Naive thymus-derived CD4-positive, alpha-beta T cell (primary cell): ENCODE measurements at regions not wholly inside any gene's neighbourhood (a gene's known extent, or its start where the extent isn't known, plus 50 kb on each side); places are given as distances from the start of the nearest gene placed in this dataset.

ENCODE experiments used
- ATAC-seq: fragments of 150-1000 bp; cut with Tn5 transposase; 2 replicates; pipeline ENCODE4 v1.10.0; 2021; ENCODE audit warnings: mild to moderate bottlenecking, moderate library complexity
- CTCF ChIA-PET: fragments of 350-600 bp; sonication (Branson Sonifier 250); formaldehyde crosslinking; loops from one replicate; lab custom pipeline; 2021; ENCODE audit warnings: antibody characterized with exemption; lab: Charles Lee
- POLR2A ChIA-PET: fragments of 350-600 bp; sonication (Branson Sonifier 250); formaldehyde crosslinking; loops from one replicate; lab custom pipeline; 2021; ENCODE audit warnings: antibody characterized with exemption, inconsistent platforms; lab: Charles Lee
- DNase-seq, 9 donors: peaks; one replicate each; pipeline versions ENCODE4 v3.0.0 to v3.0.0-alpha.2; 2020 to 2022; ENCODE audit warnings: mixed read lengths in 1 of 9
- H3K27ac ChIP-seq: one replicate; pipeline ENCODE4 v1.7.0; 2013; ENCODE audit warnings: mild to moderate bottlenecking, low read depth, low read length, moderate library complexity
- H3K27me3 ChIP-seq, 2 donors: one replicate each; pipeline ENCODE4 v1.7.0; 2013; ENCODE audit warnings: low read length in 2 of 2, mild to moderate bottlenecking in 2 of 2, moderate library complexity in 2 of 2; ENCODE audit not compliant: control insufficient read depth in 2 of 2, insufficient read depth in 2 of 2
- H3K36me3 ChIP-seq, 3 experiments: 1 replicate in 2 of 3; 2 replicates in 1 of 3; pipeline ENCODE4 v1.7.0; 2013; ENCODE audit warnings: low read length in 3 of 3, mild to moderate bottlenecking in 3 of 3, moderate library complexity in 1 of 3; ENCODE audit not compliant: insufficient read depth in 3 of 3, control insufficient read depth in 2 of 3
- H3K4me1 ChIP-seq, 2 donors: one replicate each; pipeline ENCODE4 v1.7.0; 2013; ENCODE audit warnings: low read length in 2 of 2, mild to moderate bottlenecking in 2 of 2, moderate library complexity in 1 of 2; ENCODE audit not compliant: control insufficient read depth in 2 of 2, insufficient read depth in 2 of 2
- H3K4me3 ChIP-seq: 2 replicates; pipeline ENCODE4 v1.7.0; 2013; ENCODE audit warnings: mild to moderate bottlenecking, low read length
- H3K9me3 ChIP-seq, 3 experiments: 1 replicate in 2 of 3; 2 replicates in 1 of 3; pipeline ENCODE4 v1.7.0; 2013; ENCODE audit warnings: low read length in 3 of 3; ENCODE audit not compliant: control insufficient read depth in 2 of 3
- H3K27ac Mint-ChIP-seq, 9 donors: one replicate each; pipeline ENCODE4 v1.8.0; 2020 to 2022; ENCODE audit warnings: mixed read lengths in 9 of 9, mild to moderate bottlenecking in 8 of 9, moderate library complexity in 5 of 9, inconsistent platforms in 2 of 9
- H3K27me3 Mint-ChIP-seq, 5 donors: one replicate each; pipeline ENCODE4 v1.8.0; 2021 to 2022; ENCODE audit warnings: mixed read lengths in 5 of 5, mild to moderate bottlenecking in 1 of 5
- H3K36me3 Mint-ChIP-seq, 5 donors: one replicate each; pipeline ENCODE4 v1.8.0; 2020 to 2022; ENCODE audit warnings: mixed read lengths in 5 of 5, mild to moderate bottlenecking in 3 of 5, inconsistent platforms in 1 of 5
- H3K4me1 Mint-ChIP-seq, 7 donors: one replicate each; pipeline ENCODE4 v1.8.0; 2020 to 2022; ENCODE audit warnings: mixed read lengths in 7 of 7, mild to moderate bottlenecking in 3 of 7, inconsistent platforms in 1 of 7
- H3K4me3 Mint-ChIP-seq, 10 donors: one replicate each; pipeline ENCODE4 v1.8.0; 2020 to 2022; ENCODE audit warnings: mild to moderate bottlenecking in 10 of 10, mixed read lengths in 10 of 10, moderate library complexity in 6 of 10, inconsistent platforms in 2 of 10
- H3K9me3 Mint-ChIP-seq, 11 donors: one replicate each; pipeline ENCODE4 v1.8.0; 2020 to 2022; ENCODE audit warnings: mixed read lengths in 11 of 11, mild to moderate bottlenecking in 4 of 11, inconsistent platforms in 1 of 11, moderate library complexity in 1 of 11
- intact Hi-C, 2 donors: fragments of 100-400 bp; cut with micrococcal nuclease; formaldehyde crosslinking; loops; one replicate each; pipeline ENCODE4 v1.15.1; 2023

- peaks cover 0 to 12% (median 0%) of the 10 kb centered on the region in 7 donors for H3K4me1 Mint-ChIP-seq
- H3K36me3 Mint-ChIP-seq, result no peaks in the 10 kb centered on the region
- Histone ChIP-seq H3K4me3 (no peak overlapping the region), H3K9me3 (no peaks in the 10 kb centered on the region), H3K27me3 (no peaks in the 10 kb centered on the region), H3K4me1 (no peaks in the 10 kb centered on the region), H3K27ac (no peak overlapping the region), H3K36me3 (no peaks in the 10 kb centered on the region)
- no peak overlapping the region for H3K27ac Mint-ChIP-seq
- DNase-seq (no peak), ATAC-seq (no peak)
- no peaks in the 10 kb centered on the region for H3K9me3 Mint-ChIP-seq
- CTCF ChIA-PET, result no interaction called here
- POLR2A ChIA-PET, result no interaction called here
- peaks cover 0 to 4% (median 0%) of the 10 kb centered on the region in 5 donors for H3K27me3 Mint-ChIP-seq
- H3K4me3 Mint-ChIP-seq, result no peak overlapping the region
- intact Hi-C loops, result no loop called here
Observed at GRCh38 chr6:6883011-6883410, 224.8 kb upstream of the RREB1 start.

DNA sequence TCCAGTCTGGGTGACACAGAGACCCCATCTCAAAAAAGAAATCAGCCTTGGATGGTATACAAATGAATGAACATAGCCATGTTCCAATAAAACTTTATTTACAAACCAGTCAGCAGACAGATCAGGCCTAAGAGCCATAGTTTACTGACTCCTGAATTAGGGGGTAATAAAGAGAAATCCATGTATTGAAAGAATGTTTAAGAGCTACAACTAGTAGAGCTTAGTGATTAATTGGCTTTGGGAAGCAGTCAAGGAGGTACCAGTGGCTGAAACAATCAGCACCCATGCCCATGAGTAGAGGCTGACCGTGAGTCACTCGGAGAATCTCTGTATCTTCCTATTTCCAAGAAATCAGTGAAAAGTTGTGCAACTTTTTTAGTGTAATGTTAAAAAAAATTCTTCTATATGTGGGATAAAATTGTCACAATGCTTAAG is 223.6 kb upstream of the RREB1 start:
- no peaks in the 10 kb centered on the region for H3K9me3 ChIP-seq
- ChIA-PET POLR2A (no interaction called here), CTCF (no interaction called here)
- H3K4me3 Mint-ChIP-seq, result no peak overlapping the region
- no peaks in the 10 kb centered on the region for H3K9me3 Mint-ChIP-seq
- no peaks in the 10 kb centered on the region for H3K36me3 ChIP-seq
- no peak overlapping the region for H3K4me3 ChIP-seq
- no peaks in the 10 kb centered on the region for H3K27me3 ChIP-seq
- H3K27me3 Mint-ChIP-seq, result peaks cover 0 to 4% (median 0%) of the 10 kb centered on the region in 5 donors
- no peaks in the 10 kb centered on the region for H3K36me3 Mint-ChIP-seq
- no peaks in the 10 kb centered on the region for H3K4me1 ChIP-seq
- H3K27ac ChIP-seq, result no peak overlapping the region
- intact Hi-C loops, result no loop called here
- DNase-seq, result no peak
- peaks cover 0 to 10% (median 0%) of the 10 kb centered on the region in 7 donors for H3K4me1 Mint-ChIP-seq
- peak; percentile 63 for ATAC-seq
- no peak overlapping the region for H3K27ac Mint-ChIP-seq

- CTCF ChIA-PET, result no interaction called here
- Mint-ChIP-seq H3K27ac (peak overlapping the region in 1 of 9 donors; percentile 13), H3K27me3 (peaks cover 0 to 4% (median 0%) of the 10 kb centered on the region in 5 donors), H3K36me3 (no peaks in the 10 kb centered on the region), H3K4me1 (peaks cover 0 to 8% (median 0%) of the 10 kb centered on the region in 7 donors), H3K9me3 (no peaks in the 10 kb centered on the region), H3K4me3 (no peak overlapping the region)
- Histone ChIP-seq H3K9me3 (no peaks in the 10 kb centered on the region), H3K36me3 (no peaks in the 10 kb centered on the region), H3K4me3 (no peak overlapping the region), H3K27me3 (no peaks in the 10 kb centered on the region), H3K27ac (no peak overlapping the region), H3K4me1 (no peaks in the 10 kb centered on the region)
- DNase-seq, result no peak
- POLR2A ChIA-PET, result no interaction called here
- intact Hi-C loops, result no loop called here
- ATAC-seq, result no peak
Observed at GRCh38 chr6:6884916-6885315, 222.8 kb upstream of the RREB1 start.

GRCh38 chr6:6885521-6886170 is 222.1 kb upstream of the RREB1 start:
- Histone ChIP-seq H3K9me3 (no peaks in the 10 kb centered on the region), H3K4me1 (no peaks in the 10 kb centered on the region), H3K36me3 (no peaks in the 10 kb centered on the region), H3K4me3 (no peak overlapping the region), H3K27ac (no peak overlapping the region), H3K27me3 (no peaks in the 10 kb centered on the region)
- CTCF ChIA-PET, result no interaction called here
- Mint-ChIP-seq H3K27ac (no peak overlapping the region), H3K27me3 (peaks cover 0 to 4% (median 0%) of the 10 kb centered on the region in 5 donors), H3K36me3 (no peaks in the 10 kb centered on the region), H3K9me3 (no peaks in the 10 kb centered on the region), H3K4me1 (peaks cover 0 to 8% (median 0%) of the 10 kb centered on the region in 7 donors), H3K4me3 (no peak overlapping the region)
- peak in 1 of 9 donors; percentile 15 for DNase-seq
- intact Hi-C loops, result no loop called here
- POLR2A ChIA-PET, result no interaction called here
- peak; percentile 75 for ATAC-seq

DNA sequence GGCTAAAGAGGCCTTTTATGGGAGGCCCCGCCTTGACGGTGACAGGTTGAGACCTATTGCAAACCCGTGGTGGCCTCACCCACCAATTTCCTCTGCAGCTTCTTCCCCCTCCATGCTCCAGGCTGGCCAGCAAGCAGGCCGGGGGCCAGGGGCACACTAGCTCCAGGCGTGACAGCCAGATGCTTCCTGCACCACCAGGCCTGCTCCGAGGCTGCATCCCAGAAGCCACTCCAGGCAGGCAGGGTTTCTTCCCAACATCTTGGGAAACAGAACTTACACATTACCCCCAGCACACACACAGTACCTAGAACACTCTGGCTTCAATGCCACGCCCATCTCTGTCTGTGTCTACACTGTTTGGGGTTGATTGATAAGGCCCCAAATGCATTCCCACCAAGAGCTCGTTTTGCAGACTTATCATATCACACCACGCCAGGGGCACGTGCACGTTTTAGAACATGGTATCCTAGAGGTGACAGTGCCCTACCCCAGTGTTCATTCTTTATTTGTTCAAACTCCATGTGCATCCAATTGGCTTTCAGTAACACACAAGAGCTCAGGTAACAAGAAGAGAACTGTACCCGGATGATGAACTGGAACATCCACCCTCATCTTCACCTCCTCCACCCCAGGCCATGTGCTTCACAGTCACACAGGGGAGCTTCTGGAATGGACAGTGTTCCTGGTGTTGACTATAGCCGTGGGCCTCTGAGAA is 221.4 kb upstream of the RREB1 start:
- Histone ChIP-seq H3K27me3 (no peaks in the 10 kb centered on the region), H3K9me3 (no peaks in the 10 kb centered on the region), H3K27ac (no peak overlapping the region), H3K36me3 (no peaks in the 10 kb centered on the region), H3K4me1 (no peaks in the 10 kb centered on the region), H3K4me3 (no peak overlapping the region)
- H3K27ac Mint-ChIP-seq, result no peak overlapping the region
- intact Hi-C loops, result no loop called here
- no peaks in the 10 kb centered on the region for H3K9me3 Mint-ChIP-seq
- ChIA-PET POLR2A (no interaction called here), CTCF (no interaction called here)
- H3K27me3 Mint-ChIP-seq, result peaks cover 0 to 4% (median 0%) of the 10 kb centered on the region in 5 donors
- DNase-seq, result no peak
- ATAC-seq, result peak; percentile 52
- H3K4me3 Mint-ChIP-seq, result no peak overlapping the region
- H3K36me3 Mint-ChIP-seq, result no peaks in the 10 kb centered on the region
- H3K4me1 Mint-ChIP-seq, result peaks cover 0 to 8% (median 0%) of the 10 kb centered on the region in 7 donors

DNA sequence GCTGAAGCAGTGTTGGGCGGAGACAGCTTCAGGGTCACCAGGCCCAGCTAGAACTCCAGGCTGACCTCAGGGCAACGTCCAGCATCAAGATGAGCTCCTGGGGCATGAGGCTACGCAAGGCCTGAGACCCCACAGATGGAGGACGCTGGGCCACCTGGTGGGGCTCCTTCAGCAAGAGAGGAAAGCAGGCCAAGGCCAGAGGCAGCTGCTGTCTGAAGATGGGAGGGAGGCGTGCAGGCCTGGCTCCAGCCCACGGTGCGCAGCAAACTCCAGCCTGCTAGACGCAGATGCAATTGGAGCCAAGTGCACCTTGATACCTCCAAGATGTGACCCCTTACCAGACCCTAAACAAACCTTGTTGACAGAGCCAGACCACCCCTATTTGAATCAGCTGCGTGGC is 220.9 kb upstream of the RREB1 start:
- ChIA-PET CTCF (no interaction called here), POLR2A (no interaction called here)
- DNase-seq (no peak), ATAC-seq (no peak)
- Mint-ChIP-seq H3K27ac (no peak overlapping the region), H3K27me3 (peaks cover 0 to 4% (median 0%) of the 10 kb centered on the region in 5 donors), H3K9me3 (no peaks in the 10 kb centered on the region), H3K4me1 (peaks cover 0 to 8% (median 0%) of the 10 kb centered on the region in 7 donors), H3K4me3 (no peak overlapping the region), H3K36me3 (no peaks in the 10 kb centered on the region)
- no peaks in the 10 kb centered on the region for H3K27me3 ChIP-seq
- H3K4me1 ChIP-seq, result no peaks in the 10 kb centered on the region
- no peak overlapping the region for H3K27ac ChIP-seq
- H3K4me3 ChIP-seq, result no peak overlapping the region
- intact Hi-C loops, result no loop called here
- H3K9me3 ChIP-seq, result no peaks in the 10 kb centered on the region
- H3K36me3 ChIP-seq, result no peaks in the 10 kb centered on the region

DNA sequence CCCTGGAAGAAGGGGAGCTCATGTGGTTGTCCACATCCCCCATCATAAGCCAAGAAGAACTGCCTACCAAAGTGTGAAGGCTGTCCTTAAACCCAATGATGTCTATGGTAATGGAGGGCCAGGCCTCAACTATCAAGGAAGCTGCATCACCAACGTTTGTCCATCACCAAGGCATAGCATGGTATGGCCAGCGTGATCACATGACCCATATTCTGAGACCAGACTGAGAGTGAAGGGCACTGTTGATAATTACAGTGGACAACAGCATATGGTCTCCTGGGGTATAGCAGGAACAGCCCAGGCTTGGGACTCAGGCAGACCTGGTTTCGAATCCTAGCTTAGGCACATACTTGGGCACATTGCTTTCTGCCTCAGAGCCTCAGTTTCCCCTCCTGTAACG is 218.2 kb upstream of the RREB1 start:
- no peak for ATAC-seq
- no peaks in the 10 kb centered on the region for H3K36me3 ChIP-seq
- Mint-ChIP-seq H3K4me3 (no peak overlapping the region), H3K36me3 (no peaks in the 10 kb centered on the region), H3K9me3 (no peaks in the 10 kb centered on the region), H3K27me3 (no peaks in the 10 kb centered on the region), H3K4me1 (peaks cover 0 to 6% (median 0%) of the 10 kb centered on the region in 7 donors), H3K27ac (no peak overlapping the region)
- no peaks in the 10 kb centered on the region for H3K9me3 ChIP-seq
- H3K4me3 ChIP-seq, result no peak overlapping the region
- CTCF ChIA-PET, result no interaction called here
- no peaks in the 10 kb centered on the region for H3K4me1 ChIP-seq
- no peak for DNase-seq
- no peaks in the 10 kb centered on the region for H3K27me3 ChIP-seq
- intact Hi-C loops, result no loop called here
- H3K27ac ChIP-seq, result no peak overlapping the region
- POLR2A ChIA-PET, result no interaction called here
